GM12878 (cell line): ENCODE measurements at regions not wholly inside any gene's neighbourhood (a gene's known extent, or its start where the extent isn't known, plus 50 kb on each side); places are given as distances from the start of the nearest gene placed in this dataset.

Source experiments
- ATAC-seq: fragments of 200-7000 bp; cut with Tn5 transposase; 3 replicates; pipeline ENCODE4 v1.9.1; 2020; ENCODE audit warnings: mild to moderate bottlenecking, moderate library complexity
- BruUV-seq: library from RNA; stranded (reverse); fragments of 400-500 nt; replicated peaks from 2 replicates; lab custom pipeline; 2021; lab: Mats Ljungman, UMichigan
- CTCF ChIA-PET: fragments of 300-600 bp; sonication (Branson Sonifier 250); formaldehyde crosslinking; extraction: SDS; loops from one replicate; lab custom pipeline; 2021; ENCODE audit warnings: inconsistent platforms; lab: Yijun Ruan, JAX
- POLR2A ChIA-PET: fragments of 350-600 bp; formaldehyde crosslinking; extraction: SDS; loops from one replicate; lab custom pipeline; 2021; ENCODE audit warnings: inconsistent platforms; lab: Charles Lee
- RAD21 ChIA-PET: fragments of 300-600 bp; sonication (Branson Sonifier 250); formaldehyde crosslinking; loops from one replicate; lab custom pipeline; 2023; ENCODE audit warnings: antibody characterized with exemption; ENCODE audit not compliant: unreplicated experiment; lab: Charles Lee
- SMC1A ChIA-PET: fragments of 300-600 bp; sonication (Branson Sonifier 250); formaldehyde crosslinking; loops from one replicate; lab custom pipeline; 2023; ENCODE audit not compliant: unreplicated experiment, uncharacterized antibody; lab: Charles Lee
- DNase-seq: peaks from one replicate; pipeline ENCODE4 v3.0.0-alpha.2; 2011; ENCODE audit warnings: low read depth, low spot score
- FAIRE-seq: peaks from 3 replicates; lab custom pipeline; 2011; peaks lifted over from hg19 to GRCh38; lab: Jason Lieb, UNC
- H2AFZ ChIP-seq: 2 replicates; pipeline ENCODE4 v1.6.0; 2011; ENCODE audit warnings: low read depth, low read length, control low read depth; ENCODE audit not compliant: control insufficient read depth
- H3K27ac ChIP-seq: 2 replicates; pipeline ENCODE4 v1.5.1; 2011; ENCODE audit warnings: control low read depth; ENCODE audit not compliant: control insufficient read depth, insufficient read depth
- H3K27me3 ChIP-seq, 2 experiments: replicated peaks in 1 of 2; 2 replicates each; pipeline versions ENCODE4 v1.6.0 to v1.6.1; 2011; ENCODE audit warnings: low read length in 1 of 2; ENCODE audit not compliant: control insufficient read depth in 2 of 2, insufficient read depth in 2 of 2
- H3K36me3 ChIP-seq, 2 experiments: 2 replicates each; pipeline ENCODE4 v1.5.1; 2011; ENCODE audit warnings: low read length in 1 of 2; ENCODE audit not compliant: control insufficient read depth in 2 of 2, insufficient read depth in 2 of 2
- H3K4me1 ChIP-seq: 2 replicates; pipeline ENCODE4 v1.6.1; 2011; ENCODE audit warnings: mild to moderate bottlenecking, low read length, moderate library complexity, mixed read lengths; ENCODE audit not compliant: control insufficient read depth, insufficient read depth
- H3K4me2 ChIP-seq: 2 replicates; pipeline ENCODE4 v1.6.0; 2011; ENCODE audit warnings: control low read depth; ENCODE audit not compliant: control insufficient read depth, insufficient read depth
- H3K4me3 ChIP-seq: fragments of 200-600 bp; sonication (generic); 2 replicates; pipeline ENCODE4 v1.5.1; 2016
- H3K79me2 ChIP-seq: 2 replicates; pipeline ENCODE4 v1.6.0; 2011; ENCODE audit warnings: low read length; ENCODE audit not compliant: control insufficient read depth, insufficient read depth
- H3K9ac ChIP-seq: 2 replicates; pipeline ENCODE4 v1.8.0; 2011; ENCODE audit warnings: low read length, control low read depth, mixed read lengths; ENCODE audit not compliant: control insufficient read depth, insufficient read depth
- H3K9me3 ChIP-seq: replicated peaks from 3 replicates; pipeline ENCODE4 v1.5.1; 2011; ENCODE audit warnings: mild to moderate bottlenecking, low read length; ENCODE audit not compliant: control insufficient read depth, insufficient read depth
- H4K20me1 ChIP-seq: 2 replicates; pipeline ENCODE4 v1.6.0; 2011; ENCODE audit not compliant: control insufficient read depth, insufficient read depth
- BACH1 ChIP-seq: fragments of 450-650 bp; IDR thresholded peaks from 2 replicates; pipeline ENCODE4 v1.6.1; 2017; ENCODE audit warnings: mild to moderate bottlenecking, borderline replicate concordance
- GATAD2B ChIP-seq: fragments of 450-650 bp; conservative IDR thresholded peaks from 2 replicates; pipeline ENCODE4 v1.6.1; 2017; ENCODE audit warnings: low read depth, mild to moderate bottlenecking, moderate library complexity
- LARP7 ChIP-seq: fragments of 450-650 bp; IDR thresholded peaks from 2 replicates; pipeline ENCODE4 v1.6.1; 2017; ENCODE audit warnings: mild to moderate bottlenecking
- MEF2B ChIP-seq: fragments of 450-650 bp; IDR thresholded peaks from 2 replicates; pipeline ENCODE4 v1.6.1; 2018; ENCODE audit warnings: mild to moderate bottlenecking, moderate library complexity; ENCODE audit not compliant: partially characterized antibody, poor library complexity, severe bottlenecking
- NFXL1 ChIP-seq: fragments of 450-650 bp; IDR thresholded peaks from 2 replicates; pipeline ENCODE4 v1.6.1; 2017; ENCODE audit warnings: antibody characterized with exemption, mild to moderate bottlenecking, borderline replicate concordance
- NFYA ChIP-seq: IDR thresholded peaks from 2 replicates; pipeline ENCODE4 v1.6.1; 2011; ENCODE audit warnings: low read depth, mild to moderate bottlenecking, low read length, improper control_type of control experiment, borderline replicate concordance
- RBBP5 ChIP-seq: fragments of 200-600 bp; sonication (generic); conservative IDR thresholded peaks from 2 replicates; pipeline ENCODE4 v1.6.1; 2016
- SREBF1 ChIP-seq: IDR thresholded peaks from 2 replicates; pipeline ENCODE4 v1.6.1; 2012; ENCODE audit warnings: mild to moderate bottlenecking, low read length
- TBL1XR1 ChIP-seq: IDR thresholded peaks from 2 replicates; pipeline ENCODE4 v1.6.1; 2012; ENCODE audit warnings: low read depth, low read length, improper control_type of control experiment
- WGBS: methylation state at CpG from one replicate; pipeline ENCODE4 v1.1.6; 2016; ENCODE audit warnings: low lambda C conversion rate; ENCODE audit not compliant: insufficient replicate concordance, insufficient coverage; ENCODE audit errors: missing lambda C conversion rate; 5-methylcytosine and 5-hydroxymethylcytosine counted together
- in situ Hi-C: fragments of 300-500 bp; cut with MboI; formaldehyde crosslinking; loops from 9 replicates; pipeline ENCODE4 v1.14.3; 2018; ENCODE audit warnings: mixed read lengths
- intact Hi-C: fragments of 100-400 bp; cut with micrococcal nuclease; formaldehyde crosslinking; loops from one replicate; pipeline ENCODE4 v1.14.2; 2022; ENCODE audit not compliant: unreplicated experiment
- TF ChIP-seq, protein P1 (sequence below): fragments of 450-650 bp; IDR thresholded peaks from 2 replicates; pipeline ENCODE4 v1.6.1; 2018; ENCODE audit warnings: borderline replicate concordance, mild to moderate bottlenecking; ENCODE audit not compliant: partially characterized antibody
- TF ChIP-seq, protein P2 (sequence below): IDR thresholded peaks from 2 replicates; pipeline ENCODE4 v1.6.1; 2011; ENCODE audit warnings: low read depth, mild to moderate bottlenecking, low read length, moderate library complexity, borderline replicate concordance; ENCODE audit errors: extremely low read depth

DNA sequence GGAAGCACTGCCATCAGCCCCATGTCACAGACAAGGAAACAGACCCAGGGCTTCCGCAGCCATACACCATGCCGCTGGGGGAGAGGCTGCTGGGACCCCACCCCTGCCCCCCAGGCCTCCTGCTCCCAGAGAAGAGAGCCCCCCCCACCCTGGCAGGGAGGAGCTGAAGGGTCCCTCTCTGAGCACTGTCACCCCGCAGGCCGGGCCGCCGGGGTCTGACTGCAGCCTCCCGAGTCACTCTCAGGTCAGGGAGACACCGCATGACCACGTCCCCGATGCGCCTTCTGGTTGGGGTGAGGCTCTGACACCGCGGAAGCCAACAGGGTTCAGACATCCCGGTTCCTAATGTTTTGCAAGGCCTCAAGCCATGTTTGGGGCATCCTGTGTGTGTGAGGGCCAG lies 102.3 kb downstream of the SIK1 start:
- Histone ChIP-seq H4K20me1 (no peaks in the 10 kb centered on the region; the same call in 1 of the 2 replicates), H3K36me3 (no peaks in the 10 kb centered on the region), H3K4me1 (peaks cover 6% of the 10 kb centered on the region), H3K9ac (no peak overlapping the region), H3K4me3 (no peak overlapping the region), H3K4me2 (no peak overlapping the region), H3K9me3 (no peaks in the 10 kb centered on the region), H3K27me3 (no peaks in the 10 kb centered on the region), H3K79me2 (no peaks in the 10 kb centered on the region), H3K27ac (no peak overlapping the region), H2AFZ (no peak overlapping the region)
- no peak for FAIRE-seq
- no peak for DNase-seq
- CTCF ChIA-PET, result no interaction called here
- intact Hi-C loops (no loop called here), in situ Hi-C loops (no loop called here)
- no peak for ATAC-seq
- 78% methylated on average over 10 of the region's 14 CpGs for WGBS
- TF ChIP-seq TBL1XR1, result no peak
- no peak for TF ChIP-seq MEF2B
- POLR2A ChIA-PET, result no interaction called here
- SMC1A ChIA-PET, result no interaction called here
- BruUV-seq, result no TSS peak
- RAD21 ChIA-PET, result no interaction called here

DNA sequence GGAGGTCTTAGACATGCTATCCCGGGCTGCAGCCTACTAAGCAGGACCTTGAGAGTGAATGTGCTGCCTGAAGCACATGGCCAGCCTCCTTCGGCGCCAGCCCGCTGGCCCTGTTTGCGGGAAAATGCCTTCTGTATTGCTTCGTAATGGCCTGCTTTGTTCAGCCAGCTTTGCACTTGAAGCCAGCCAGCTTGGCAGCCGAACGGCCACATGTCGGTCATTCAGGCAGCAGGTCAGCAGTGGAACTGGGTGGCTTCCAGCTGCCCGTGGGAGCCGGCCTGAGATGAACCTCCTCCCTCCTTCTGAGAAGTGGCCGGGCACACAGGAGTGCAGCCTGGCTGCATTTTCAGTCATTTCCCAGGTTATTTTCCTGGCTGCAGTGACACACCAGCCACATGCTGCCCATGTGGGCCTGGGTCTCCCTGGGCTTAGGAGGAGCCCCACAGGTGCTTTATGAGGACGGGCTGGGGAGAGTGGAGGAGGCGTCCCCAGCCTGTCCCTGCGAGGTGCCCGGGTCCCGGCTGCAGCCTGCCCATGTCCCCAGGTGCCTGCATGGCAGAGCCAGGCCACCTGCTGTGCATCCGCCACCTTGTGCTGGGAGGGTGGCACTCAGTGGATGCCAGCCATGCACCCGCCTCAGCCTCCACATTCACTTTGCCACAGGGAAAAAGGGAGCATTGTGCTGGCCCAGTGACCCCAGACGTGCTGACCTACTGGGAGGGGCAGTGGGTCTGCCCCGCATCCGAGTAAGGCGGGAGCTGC lies 103.5 kb downstream of the SIK1 start:
- intact Hi-C loops, result no loop called here
- H3K4me2 ChIP-seq, result no peak overlapping the region
- H4K20me1 ChIP-seq, result no peaks in the 10 kb centered on the region; the same call in 1 of the 2 replicates
- 51% methylated on average over 23 of the region's 23 CpGs for WGBS
- in situ Hi-C loops, result no loop called here
- FAIRE-seq, result no peak
- BruUV-seq, result no TSS peak
- peaks cover 16% of the 10 kb centered on the region for H3K4me1 ChIP-seq
- RAD21 ChIA-PET, result no interaction called here
- H3K36me3 ChIP-seq, result no peaks in the 10 kb centered on the region
- no peak overlapping the region for H3K27ac ChIP-seq
- no peaks in the 10 kb centered on the region for H3K79me2 ChIP-seq
- H3K4me3 ChIP-seq, result no peak overlapping the region
- no peak overlapping the region for H3K9ac ChIP-seq
- DNase-seq, result no peak
- no peaks in the 10 kb centered on the region for H3K27me3 ChIP-seq
- SMC1A ChIA-PET, result no interaction called here
- H2AFZ ChIP-seq, result no peak overlapping the region
- POLR2A ChIA-PET, result no interaction called here
- CTCF ChIA-PET, result no interaction called here
- ATAC-seq, result no peak
- H3K9me3 ChIP-seq, result no peaks in the 10 kb centered on the region; the same call in 2 of the 3 replicates
- no peak for TF ChIP-seq RBBP5
- TF ChIP-seq, protein P1, sequence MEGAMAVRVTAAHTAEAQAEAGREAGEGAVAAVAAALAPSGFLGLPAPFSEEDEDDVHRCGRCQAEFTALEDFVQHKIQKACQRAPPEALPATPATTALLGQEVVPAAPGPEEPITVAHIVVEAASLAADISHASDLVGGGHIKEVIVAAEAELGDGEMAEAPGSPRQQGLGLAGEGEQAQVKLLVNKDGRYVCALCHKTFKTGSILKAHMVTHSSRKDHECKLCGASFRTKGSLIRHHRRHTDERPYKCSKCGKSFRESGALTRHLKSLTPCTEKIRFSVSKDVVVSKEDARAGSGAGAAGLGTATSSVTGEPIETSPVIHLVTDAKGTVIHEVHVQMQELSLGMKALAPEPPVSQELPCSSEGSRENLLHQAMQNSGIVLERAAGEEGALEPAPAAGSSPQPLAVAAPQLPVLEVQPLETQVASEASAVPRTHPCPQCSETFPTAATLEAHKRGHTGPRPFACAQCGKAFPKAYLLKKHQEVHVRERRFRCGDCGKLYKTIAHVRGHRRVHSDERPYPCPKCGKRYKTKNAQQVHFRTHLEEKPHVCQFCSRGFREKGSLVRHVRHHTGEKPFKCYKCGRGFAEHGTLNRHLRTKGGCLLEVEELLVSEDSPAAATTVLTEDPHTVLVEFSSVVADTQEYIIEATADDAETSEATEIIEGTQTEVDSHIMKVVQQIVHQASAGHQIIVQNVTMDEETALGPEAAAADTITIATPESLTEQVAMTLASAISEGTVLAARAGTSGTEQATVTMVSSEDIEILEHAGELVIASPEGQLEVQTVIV, result no peak
- no peak for TF ChIP-seq BACH1
- TF ChIP-seq SREBF1, result no peak
- no peak for TF ChIP-seq LARP7
- TF ChIP-seq GATAD2B, result no peak
- no peak for TF ChIP-seq NFYA
- TF ChIP-seq, protein P2, sequence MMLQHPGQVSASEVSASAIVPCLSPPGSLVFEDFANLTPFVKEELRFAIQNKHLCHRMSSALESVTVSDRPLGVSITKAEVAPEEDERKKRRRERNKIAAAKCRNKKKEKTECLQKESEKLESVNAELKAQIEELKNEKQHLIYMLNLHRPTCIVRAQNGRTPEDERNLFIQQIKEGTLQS, result no peak
- TF ChIP-seq NFXL1, result no peak
